ENCODE measurements at regions not wholly inside any gene's neighbourhood (a gene's known extent, or its start where the extent isn't known, plus 50 kb on each side); places are given as distances from the start of the nearest gene placed in this dataset.
"Not testable (repeated sequence)": the region's sequence is repeated elsewhere in the genome, so short reads cannot be mapped to it uniquely, and the experiment has no call there.

- no peak for DNase-seq
These were observed 262.6 kb downstream of the STIM2 start for GRCh38 chr4:27123123-27123768.

- DNase-seq, result no peak
These were observed 263.1 kb downstream of the STIM2 start for GRCh38 chr4:27123769-27124124.

- not testable (repeated sequence) for DNase-seq
These were observed 266.3 kb downstream of the STIM2 start for GRCh38 chr4:27126895-27127294.

GRCh38 chr4:27128443-27128842, 267.8 kb downstream of the STIM2 start:
- DNase-seq, result no peak

- DNase-seq, result no peak
These were observed 269.3 kb downstream of the STIM2 start for GRCh38 chr4:27129871-27130366.

GRCh38 chr4:27132497-27132896, 271.9 kb downstream of the STIM2 start:
- DNase-seq, result no peak

GRCh38 chr4:27140486-27140885, 279.8 kb downstream of the STIM2 start:
- no peak for DNase-seq

- DNase-seq, result no peak
These were observed 280.9 kb downstream of the STIM2 start for GRCh38 chr4:27141530-27141929.

GRCh38 chr4:27142841-27143240, 282.2 kb downstream of the STIM2 start:
- no peak for DNase-seq

- DNase-seq, result no peak
These were observed 285.0 kb downstream of the STIM2 start for GRCh38 chr4:27145597-27145996.

- no peak for DNase-seq
These were observed 287.7 kb downstream of the STIM2 start for GRCh38 chr4:27148211-27148895.

GRCh38 chr4:27149541-27150212, 289.0 kb downstream of the STIM2 start:
- DNase-seq, result no peak

GRCh38 chr4:27152703-27153102, 292.1 kb downstream of the STIM2 start:
- DNase-seq, result no peak

GRCh38 chr4:27154706-27155105, 294.1 kb downstream of the STIM2 start:
- DNase-seq, result no peak

GRCh38 chr4:27161191-27161590, 300.6 kb downstream of the STIM2 start:
- no peak for DNase-seq

- DNase-seq, result no peak
These were observed 308.1 kb downstream of the STIM2 start for GRCh38 chr4:27168783-27169182.

GRCh38 chr4:27173280-27173679, 312.6 kb downstream of the STIM2 start:
- no peak for DNase-seq

GRCh38 chr4:27176400-27176799, 315.8 kb downstream of the STIM2 start:
- no peak for DNase-seq

- DNase-seq, result no peak
These were observed 316.2 kb downstream of the STIM2 start for GRCh38 chr4:27176881-27177280.

GRCh38 chr4:27178061-27178460, 317.4 kb downstream of the STIM2 start:
- no peak for DNase-seq

- no peak for DNase-seq
These were observed 321.1 kb downstream of the STIM2 start for GRCh38 chr4:27181693-27182092.

GRCh38 chr4:27182211-27182610, 321.6 kb downstream of the STIM2 start:
- no peak for DNase-seq

- DNase-seq, result no peak
These were observed 324.0 kb downstream of the STIM2 start for GRCh38 chr4:27184508-27185155.

GRCh38 chr4:27186710-27187109, 326.1 kb downstream of the STIM2 start:
- DNase-seq, result no peak

Measured in NCI-H2227 treated with DMSO at 0.1 percent for 48 hours (cell line).